ENCODE measurements at regions not wholly inside any gene's neighbourhood (a gene's known extent, or its start where the extent isn't known, plus 50 kb on each side); places are given as distances from the start of the nearest gene placed in this dataset.

GRCh38 chr3:197373096-197373495 lies 74.7 kb upstream of the DLG1 start:
- TF ChIP-seq POLR2A (IDR thresholded peaks at IDR 0.05; ENCODE audit: low read depth, low read length): no peak
- no peak for TF ChIP-seq TAF1 (IDR thresholded peaks at IDR 0.05; ENCODE audit: borderline replicate concordance, low read depth, low read length)
- no peak for TF ChIP-seq POLR2AphosphoS5 (IDR thresholded peaks at IDR 0.05; ENCODE audit: low read depth, low read length)
